Activated CD8-positive, alpha-beta T cell treated with anti-CD3 and anti-CD28 coated beads, Interleukin-2, amount 10 ng/mL, durations not matched to agents 7 days and 5 days (primary cell): ENCODE measurements at regions not wholly inside any gene's neighbourhood (a gene's known extent, or its start where the extent isn't known, plus 50 kb on each side); places are given as distances from the start of the nearest gene placed in this dataset.

ENCODE experiments used
- ATAC-seq: fragments of 150-1000 bp; cut with Tn5 transposase; one replicate; pipeline ENCODE4 v1.10.0; 2021; ENCODE audit warnings: moderate library complexity
- CTCF ChIA-PET: fragments of 350-600 bp; sonication (Branson Sonifier 250); formaldehyde crosslinking; loops from one replicate; lab custom pipeline; 2021; ENCODE audit warnings: antibody characterized with exemption; lab: Charles Lee
- POLR2A ChIA-PET: fragments of 350-600 bp; sonication (Branson Sonifier 250); formaldehyde crosslinking; loops from one replicate; lab custom pipeline; 2021; ENCODE audit warnings: antibody characterized with exemption; lab: Charles Lee
- DNase-seq: peaks from one replicate; pipeline ENCODE4 v3.0.0-alpha.2; 2020
- H3K27ac Mint-ChIP-seq: one replicate; pipeline ENCODE4 v1.8.0; 2021; ENCODE audit warnings: mild to moderate bottlenecking, mixed read lengths
- H3K27me3 Mint-ChIP-seq: one replicate; pipeline ENCODE4 v1.8.0; 2021; ENCODE audit warnings: low read depth, mixed read lengths
- H3K36me3 Mint-ChIP-seq: one replicate; pipeline ENCODE4 v1.8.0; 2021; ENCODE audit warnings: low read depth, mixed read lengths
- H3K4me1 Mint-ChIP-seq: one replicate; pipeline ENCODE4 v1.8.0; 2021; ENCODE audit warnings: low read depth, mixed read lengths
- H3K4me3 Mint-ChIP-seq: one replicate; pipeline ENCODE4 v1.8.0; 2021; ENCODE audit warnings: mild to moderate bottlenecking, mixed read lengths
- H3K9me3 Mint-ChIP-seq: one replicate; pipeline ENCODE4 v1.8.0; 2022; ENCODE audit warnings: mixed read lengths; ENCODE audit not compliant: insufficient read depth

GRCh38 chr15:46703020-46703861, 1014.1 kb upstream of the SEMA6D start:
- POLR2A ChIA-PET = no interaction called here
- ATAC-seq (no peak), DNase-seq (no peak)
- CTCF ChIA-PET = no interaction called here
- H3K9me3 Mint-ChIP-seq = peaks cover 25% of the 10 kb centered on the region
- no peak overlapping the region for H3K27ac Mint-ChIP-seq
- no peaks in the 10 kb centered on the region for H3K36me3 Mint-ChIP-seq
- H3K27me3 Mint-ChIP-seq = no peaks in the 10 kb centered on the region
- no peaks in the 10 kb centered on the region for H3K4me1 Mint-ChIP-seq
- H3K4me3 Mint-ChIP-seq = no peak overlapping the region

GRCh38 chr15:46703871-46704637, 1013.3 kb upstream of the SEMA6D start:
- no peak overlapping the region for H3K4me3 Mint-ChIP-seq
- H3K36me3 Mint-ChIP-seq = no peaks in the 10 kb centered on the region
- H3K27ac Mint-ChIP-seq = no peak overlapping the region
- ChIA-PET CTCF (no interaction called here), POLR2A (no interaction called here)
- H3K27me3 Mint-ChIP-seq = no peaks in the 10 kb centered on the region
- DNase-seq = no peak
- ATAC-seq = no peak
- H3K4me1 Mint-ChIP-seq = no peaks in the 10 kb centered on the region
- H3K9me3 Mint-ChIP-seq = peaks cover 27% of the 10 kb centered on the region

- Mint-ChIP-seq H3K4me1 (no peaks in the 10 kb centered on the region), H3K27me3 (no peaks in the 10 kb centered on the region), H3K4me3 (no peak overlapping the region), H3K9me3 (peaks cover 18% of the 10 kb centered on the region), H3K27ac (no peak overlapping the region), H3K36me3 (no peaks in the 10 kb centered on the region)
- CTCF ChIA-PET = no interaction called here
- POLR2A ChIA-PET = no interaction called here
- DNase-seq (no peak), ATAC-seq (no peak)
Measured at GRCh38 chr15:46707452-46707851, 1009.9 kb upstream of the SEMA6D start.

GRCh38 chr15:46708226-46708625, 1009.1 kb upstream of the SEMA6D start:
- no peak overlapping the region for H3K27ac Mint-ChIP-seq
- DNase-seq (no peak), ATAC-seq (no peak)
- H3K27me3 Mint-ChIP-seq = no peaks in the 10 kb centered on the region
- CTCF ChIA-PET = no interaction called here
- POLR2A ChIA-PET = no interaction called here
- H3K36me3 Mint-ChIP-seq = no peaks in the 10 kb centered on the region
- H3K4me3 Mint-ChIP-seq = no peak overlapping the region
- H3K9me3 Mint-ChIP-seq = peaks cover 18% of the 10 kb centered on the region
- no peaks in the 10 kb centered on the region for H3K4me1 Mint-ChIP-seq

GRCh38 chr15:46709460-46710083, 1007.7 kb upstream of the SEMA6D start:
- DNase-seq (no peak), ATAC-seq (no peak)
- Mint-ChIP-seq H3K4me1 (no peaks in the 10 kb centered on the region), H3K9me3 (peaks cover 22% of the 10 kb centered on the region), H3K4me3 (no peak overlapping the region), H3K27me3 (no peaks in the 10 kb centered on the region), H3K27ac (no peak overlapping the region), H3K36me3 (no peaks in the 10 kb centered on the region)
- POLR2A ChIA-PET = no interaction called here
- CTCF ChIA-PET = no interaction called here

GRCh38 chr15:46710401-46710960, 1006.8 kb upstream of the SEMA6D start:
- no peak overlapping the region for H3K4me3 Mint-ChIP-seq
- H3K27me3 Mint-ChIP-seq = no peaks in the 10 kb centered on the region
- H3K4me1 Mint-ChIP-seq = no peaks in the 10 kb centered on the region
- ChIA-PET POLR2A (no interaction called here), CTCF (no interaction called here)
- ATAC-seq (no peak), DNase-seq (no peak)
- peaks cover 21% of the 10 kb centered on the region for H3K9me3 Mint-ChIP-seq
- no peak overlapping the region for H3K27ac Mint-ChIP-seq
- no peaks in the 10 kb centered on the region for H3K36me3 Mint-ChIP-seq

GRCh38 chr15:46713045-46713444, 1004.3 kb upstream of the SEMA6D start:
- Mint-ChIP-seq H3K4me3 (no peak overlapping the region), H3K27ac (no peak overlapping the region), H3K27me3 (no peaks in the 10 kb centered on the region), H3K4me1 (no peaks in the 10 kb centered on the region), H3K9me3 (peaks cover 12% of the 10 kb centered on the region), H3K36me3 (no peaks in the 10 kb centered on the region)
- DNase-seq (no peak), ATAC-seq (no peak)
- POLR2A ChIA-PET = no interaction called here
- CTCF ChIA-PET = no interaction called here

- POLR2A ChIA-PET = no interaction called here
- ATAC-seq (no peak), DNase-seq (no peak)
- no peaks in the 10 kb centered on the region for H3K27me3 Mint-ChIP-seq
- CTCF ChIA-PET = no interaction called here
- no peak overlapping the region for H3K4me3 Mint-ChIP-seq
- no peaks in the 10 kb centered on the region for H3K36me3 Mint-ChIP-seq
- peaks cover 8% of the 10 kb centered on the region for H3K9me3 Mint-ChIP-seq
- no peak overlapping the region for H3K27ac Mint-ChIP-seq
- H3K4me1 Mint-ChIP-seq = no peaks in the 10 kb centered on the region
Measured at GRCh38 chr15:46714950-46715349, 1002.4 kb upstream of the SEMA6D start.

- CTCF ChIA-PET = no interaction called here
- no peak for DNase-seq
- no peaks in the 10 kb centered on the region for H3K36me3 Mint-ChIP-seq
Measured at GRCh38 chr15:46723308-46723707, 994.0 kb upstream of the SEMA6D start.

GRCh38 chr15:46732060-46732459, 985.2 kb upstream of the SEMA6D start:
- Mint-ChIP-seq H3K27ac (no peak overlapping the region), H3K4me3 (no peak overlapping the region), H3K9me3 (peaks cover 26% of the 10 kb centered on the region), H3K36me3 (no peaks in the 10 kb centered on the region), H3K4me1 (no peaks in the 10 kb centered on the region), H3K27me3 (no peaks in the 10 kb centered on the region)
- CTCF ChIA-PET = interaction anchor here (0.6 kb wide), 1 partner anchor 213 kb away, joined by 3 read pairs; no protein-coding TSS in a partner anchor
- ATAC-seq (no peak), DNase-seq (no peak)
- POLR2A ChIA-PET = no interaction called here

More at GRCh38 chr15:46723308-46723707, 994.0 kb upstream of the SEMA6D start:
- ATAC-seq = no peak
- H3K4me3 Mint-ChIP-seq = no peak overlapping the region
- no peaks in the 10 kb centered on the region for H3K27me3 Mint-ChIP-seq
- H3K9me3 Mint-ChIP-seq = peaks cover 26% of the 10 kb centered on the region
- no peaks in the 10 kb centered on the region for H3K4me1 Mint-ChIP-seq
- no peak overlapping the region for H3K27ac Mint-ChIP-seq
- POLR2A ChIA-PET = no interaction called here

- peaks cover 27% of the 10 kb centered on the region for H3K9me3 Mint-ChIP-seq
- ChIA-PET POLR2A (no interaction called here), CTCF (no interaction called here)
- no peak overlapping the region for H3K27ac Mint-ChIP-seq
- DNase-seq (no peak), ATAC-seq (no peak)
- no peak overlapping the region for H3K4me3 Mint-ChIP-seq
- H3K27me3 Mint-ChIP-seq = no peaks in the 10 kb centered on the region
- no peaks in the 10 kb centered on the region for H3K4me1 Mint-ChIP-seq
- H3K36me3 Mint-ChIP-seq = no peaks in the 10 kb centered on the region
Measured at GRCh38 chr15:46735115-46735514, 982.2 kb upstream of the SEMA6D start.

GRCh38 chr15:46751303-46751702, 966.0 kb upstream of the SEMA6D start:
- H3K27ac Mint-ChIP-seq = no peak overlapping the region
- CTCF ChIA-PET = no interaction called here
- no peaks in the 10 kb centered on the region for H3K27me3 Mint-ChIP-seq

More at GRCh38 chr15:46751303-46751702, 966.0 kb upstream of the SEMA6D start:
- POLR2A ChIA-PET = no interaction called here
- ATAC-seq = no peak
- peaks cover 15% of the 10 kb centered on the region for H3K9me3 Mint-ChIP-seq
- no peaks in the 10 kb centered on the region for H3K36me3 Mint-ChIP-seq
- no peak for DNase-seq
- H3K4me1 Mint-ChIP-seq = no peaks in the 10 kb centered on the region
- no peak overlapping the region for H3K4me3 Mint-ChIP-seq
